HL-60/S4 treated with retinoic acid at 250 ng/mL for 4 days and 3 days (cell line): ENCODE measurements at regions not wholly inside any gene's neighbourhood (a gene's known extent, or its start where the extent isn't known, plus 50 kb on each side); places are given as distances from the start of the nearest gene placed in this dataset.
"Not testable (repeated sequence)": the region's sequence is repeated elsewhere in the genome, so short reads cannot be mapped to it uniquely, and the experiment has no call there.

Experiments
- in situ Hi-C: fragments of 300-500 bp; cut with MboI; formaldehyde crosslinking; loops from 2 replicates; pipeline ENCODE4 v1.7.0; 2022; ENCODE audit warnings: low sequenced_read_pairs

DNA sequence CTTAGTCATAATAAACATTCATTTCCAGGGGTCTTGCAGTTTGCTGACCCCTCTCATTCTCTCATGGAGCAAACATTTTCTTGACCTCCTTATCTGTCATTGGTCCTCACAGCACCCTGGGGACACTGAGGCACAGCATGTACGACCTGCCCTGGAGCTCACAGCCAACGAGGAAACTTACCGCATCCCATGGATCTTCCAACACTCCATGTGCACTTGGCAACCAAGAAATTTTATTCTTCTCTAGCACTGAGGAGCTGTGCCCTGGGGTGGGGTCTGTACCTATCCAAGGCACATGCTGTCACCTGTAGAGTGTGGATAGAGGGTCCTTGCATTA, 69.4 kb upstream of the IGLL5 start:
- in situ Hi-C loops: no loop called here

DNA sequence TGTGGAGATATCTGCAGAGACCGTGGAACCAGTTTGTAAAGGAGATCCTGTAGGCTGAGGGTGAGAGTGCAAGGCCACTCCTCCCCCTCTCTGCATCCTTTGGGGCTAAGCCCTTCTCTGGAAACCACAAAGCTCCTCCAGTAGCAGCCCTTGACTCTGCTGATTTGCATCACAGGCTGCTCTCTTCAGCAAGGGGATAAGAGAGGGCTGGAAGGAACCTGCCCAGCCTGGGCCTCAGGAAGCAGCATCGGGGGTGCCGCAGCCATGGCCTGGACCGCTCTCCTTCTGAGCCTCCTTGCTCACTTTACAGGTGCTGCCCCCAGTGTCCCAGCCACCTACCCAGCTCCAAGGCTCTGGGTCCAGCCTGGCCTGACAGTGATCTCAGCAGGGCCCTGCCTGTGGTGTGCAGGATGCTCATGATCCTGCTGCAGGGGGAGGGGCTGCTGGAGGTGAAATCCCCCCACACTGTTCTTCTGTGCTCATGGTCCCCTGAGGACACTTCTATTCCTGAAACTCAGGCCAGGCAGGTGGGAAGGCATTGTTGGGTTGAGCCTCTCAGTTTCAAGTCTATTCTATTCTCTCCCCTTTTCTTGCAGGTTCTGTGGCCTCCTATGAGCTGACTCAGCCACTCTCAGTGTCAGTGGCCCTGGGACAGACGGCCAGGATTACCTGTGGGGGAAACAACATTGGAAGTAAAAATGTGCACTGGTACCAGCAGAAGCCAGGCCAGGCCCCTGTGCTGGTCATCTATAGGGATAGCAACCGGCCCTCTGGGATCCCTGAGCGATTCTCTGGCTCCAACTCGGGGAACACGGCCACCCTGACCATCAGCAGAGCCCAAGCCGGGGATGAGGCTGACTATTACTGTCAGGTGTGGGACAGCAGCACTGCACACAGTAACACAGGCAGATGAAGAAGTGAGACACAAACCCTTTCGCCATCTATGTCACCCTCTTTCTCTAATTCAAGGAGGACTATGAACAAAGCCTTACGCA, 68.5 kb upstream of the IGLL5 start:
- in situ Hi-C loops: no loop called here

DNA sequence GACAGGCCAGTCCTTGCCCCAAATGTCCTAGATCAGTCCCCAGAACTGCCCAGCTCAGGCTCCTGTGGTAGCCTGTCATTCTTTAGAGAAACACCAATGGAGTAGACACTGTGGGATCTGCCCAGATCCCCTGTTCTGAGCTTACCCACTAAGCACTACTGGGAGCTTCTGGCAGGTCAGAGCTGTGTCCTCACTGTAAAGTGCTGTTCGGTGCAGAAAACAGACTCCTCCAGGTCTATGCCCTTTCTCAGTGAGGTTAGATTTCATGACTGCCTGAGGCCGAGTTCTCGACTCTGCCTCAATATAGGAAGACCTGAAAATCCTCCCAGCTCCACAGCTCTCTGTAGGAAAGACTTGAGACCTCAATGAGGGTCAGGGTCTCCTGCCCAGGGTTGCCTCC, 67.5 kb upstream of the IGLL5 start:
- in situ Hi-C loops: no loop called here

DNA sequence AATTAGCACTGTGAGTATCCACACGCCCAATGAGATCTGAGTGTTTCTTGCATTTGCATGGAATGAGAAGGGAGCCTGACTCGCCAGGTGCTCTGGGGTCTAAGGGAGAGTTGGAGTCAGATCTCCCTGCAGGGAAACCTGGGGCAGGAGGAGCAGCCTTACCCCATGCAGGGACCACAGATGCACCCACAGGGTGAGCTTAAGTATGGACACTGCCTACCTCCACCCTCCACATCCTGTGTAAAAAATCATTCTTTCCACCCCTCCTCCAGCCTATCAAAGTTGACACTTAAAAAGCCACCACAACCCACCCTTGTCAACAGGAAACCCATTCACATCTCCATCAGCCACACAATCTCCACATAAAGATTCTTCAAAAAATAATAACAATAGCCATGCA, 67.0 kb upstream of the IGLL5 start:
- in situ Hi-C loops: no loop called here

DNA sequence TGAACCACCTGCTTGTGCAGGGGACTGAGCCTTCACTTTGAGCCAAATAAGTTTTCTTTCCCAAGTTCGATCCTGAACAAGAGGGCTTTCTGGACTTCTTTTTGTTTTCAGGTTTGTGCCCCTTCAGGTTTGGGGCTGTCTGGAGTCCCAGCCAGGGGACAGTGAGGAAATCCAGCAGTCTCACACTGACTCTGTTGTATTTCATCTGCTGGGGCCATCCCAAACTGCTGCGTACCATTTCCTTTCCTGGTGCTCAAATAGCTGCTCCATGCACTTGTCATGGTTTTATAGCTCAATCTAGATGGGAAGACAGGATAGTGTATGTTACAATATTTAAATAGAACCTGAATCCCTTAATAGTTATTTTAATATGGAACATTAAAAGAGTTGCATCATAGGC, 66.3 kb upstream of the IGLL5 start:
- in situ Hi-C loops: no loop called here

DNA sequence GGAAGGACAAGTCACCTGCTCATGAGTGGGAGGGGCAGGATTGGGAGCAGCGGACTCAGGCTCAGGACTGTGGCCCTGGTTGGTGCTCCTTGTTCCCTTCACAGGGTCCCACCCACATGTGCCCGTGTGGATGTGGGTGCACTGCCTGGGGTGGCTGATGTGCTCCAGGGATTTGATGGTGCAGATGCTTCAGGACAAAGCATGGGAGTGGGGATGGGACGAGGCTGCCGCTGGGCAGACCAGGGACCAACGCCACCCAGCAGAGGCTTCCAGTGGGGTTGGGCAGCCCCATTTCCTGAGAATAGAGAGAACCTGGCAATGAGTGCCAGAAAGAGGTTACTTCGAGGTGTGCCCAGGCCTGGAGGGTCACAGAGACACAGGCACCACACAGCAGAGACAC, 65.5 kb upstream of the IGLL5 start:
- in situ Hi-C loops: no loop called here

DNA sequence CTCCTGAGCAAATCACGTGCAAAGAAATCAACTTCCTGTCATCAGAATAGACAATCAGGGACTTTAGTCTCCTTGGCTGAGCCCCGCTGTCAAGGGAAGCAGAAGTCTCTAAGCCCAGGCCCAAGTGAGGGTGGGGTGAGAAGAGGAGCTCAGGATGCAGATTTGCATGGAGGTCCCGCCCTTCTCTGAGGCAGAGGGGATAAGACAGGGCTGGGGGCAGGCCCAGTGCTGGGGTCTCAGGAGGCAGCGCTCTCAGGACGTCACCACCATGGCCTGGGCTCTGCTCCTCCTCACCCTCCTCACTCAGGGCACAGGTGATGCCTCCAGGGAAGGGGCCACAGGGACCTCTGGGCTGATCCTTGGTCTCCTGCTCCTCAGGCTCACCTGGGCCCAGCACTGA, 65.1 kb upstream of the IGLL5 start:
- in situ Hi-C loops: not testable (repeated sequence)

DNA sequence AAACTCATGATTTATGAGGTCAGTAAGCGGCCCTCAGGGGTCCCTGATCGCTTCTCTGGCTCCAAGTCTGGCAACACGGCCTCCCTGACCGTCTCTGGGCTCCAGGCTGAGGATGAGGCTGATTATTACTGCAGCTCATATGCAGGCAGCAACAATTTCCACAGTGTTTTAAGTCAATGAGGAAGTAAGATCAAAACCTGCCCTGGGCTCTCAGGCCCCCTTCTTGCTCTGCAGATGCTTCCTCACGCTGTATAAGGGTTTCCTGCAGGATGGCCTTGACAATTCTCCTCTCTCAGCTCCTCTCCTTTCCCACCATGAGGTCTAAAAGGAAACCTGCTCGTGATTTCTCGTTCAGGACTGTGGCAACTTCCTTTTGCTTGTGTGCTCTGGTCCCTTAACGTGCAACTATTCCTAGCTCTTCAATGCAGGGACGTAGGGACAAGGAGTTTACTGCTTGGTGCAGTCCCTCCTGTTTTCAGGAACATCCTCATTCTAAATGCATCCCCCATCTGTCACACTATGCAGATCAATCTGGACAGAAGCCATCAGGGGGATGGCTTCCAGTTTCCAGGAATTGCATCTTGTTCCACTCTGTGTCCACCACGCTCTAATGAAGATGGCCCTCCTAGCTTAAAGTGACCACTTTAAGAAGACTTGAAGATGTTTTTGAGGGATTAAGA, 64.3 kb upstream of the IGLL5 start:
- in situ Hi-C loops: no loop called here

DNA sequence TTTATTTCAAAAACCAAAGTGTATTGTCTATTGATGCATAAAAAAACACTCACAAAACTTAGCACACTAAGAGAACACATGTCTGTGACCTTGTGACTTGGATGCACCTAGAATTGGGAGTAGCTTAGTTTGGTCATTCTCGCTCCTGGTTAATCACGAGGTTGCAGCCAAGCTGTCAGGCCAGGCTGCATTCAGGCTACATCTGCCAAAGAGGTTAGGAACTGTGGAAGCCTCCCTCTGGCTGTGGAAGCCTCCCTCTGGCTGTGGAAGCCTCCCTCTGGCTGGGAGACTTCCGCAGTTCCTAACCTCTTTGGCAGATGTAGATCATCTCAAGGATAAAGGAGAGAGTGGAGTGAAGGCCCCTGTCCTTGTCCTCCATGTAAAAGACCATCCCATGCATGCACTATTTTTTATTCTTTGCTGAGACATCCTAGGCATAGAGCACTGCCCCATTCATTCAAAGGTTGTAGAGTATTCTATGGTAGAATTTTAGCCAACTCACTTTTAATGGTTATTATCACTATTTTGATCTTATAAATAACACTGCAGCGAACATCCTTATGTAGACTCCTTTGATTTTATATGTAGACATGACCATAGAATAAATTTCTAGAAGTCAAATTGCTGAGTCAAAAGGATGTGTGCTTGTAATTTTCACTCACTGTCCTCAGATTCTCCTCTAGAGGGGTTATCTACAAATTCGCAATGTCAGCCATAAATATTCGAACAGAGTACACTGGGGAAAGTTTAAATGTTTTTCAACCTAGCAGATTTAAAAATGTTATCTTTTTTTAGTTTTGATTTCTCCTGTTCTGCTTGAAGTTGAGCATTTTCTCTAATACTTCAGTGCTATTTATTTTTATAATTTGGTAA, 63.0 kb upstream of the IGLL5 start:
- in situ Hi-C loops: no loop called here

DNA sequence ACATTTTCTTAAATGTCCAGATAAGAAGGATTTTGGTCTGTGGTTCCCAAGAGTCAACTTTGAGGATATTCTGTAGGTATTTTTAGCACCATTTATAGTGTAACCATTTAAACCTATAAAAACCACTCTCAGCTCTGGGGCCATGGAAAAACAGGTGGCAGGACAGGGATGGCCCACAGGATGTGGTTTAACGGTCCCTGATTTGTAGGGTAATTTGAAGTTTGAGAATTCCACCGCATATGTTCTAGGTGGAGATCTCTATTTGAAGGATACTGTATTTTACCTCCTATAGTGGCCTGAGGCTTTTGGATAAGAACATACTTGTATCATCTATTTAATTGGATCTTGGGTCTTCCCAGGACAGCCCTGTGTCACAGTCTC, 62.4 kb upstream of the IGLL5 start:
- in situ Hi-C loops: no loop called here

DNA sequence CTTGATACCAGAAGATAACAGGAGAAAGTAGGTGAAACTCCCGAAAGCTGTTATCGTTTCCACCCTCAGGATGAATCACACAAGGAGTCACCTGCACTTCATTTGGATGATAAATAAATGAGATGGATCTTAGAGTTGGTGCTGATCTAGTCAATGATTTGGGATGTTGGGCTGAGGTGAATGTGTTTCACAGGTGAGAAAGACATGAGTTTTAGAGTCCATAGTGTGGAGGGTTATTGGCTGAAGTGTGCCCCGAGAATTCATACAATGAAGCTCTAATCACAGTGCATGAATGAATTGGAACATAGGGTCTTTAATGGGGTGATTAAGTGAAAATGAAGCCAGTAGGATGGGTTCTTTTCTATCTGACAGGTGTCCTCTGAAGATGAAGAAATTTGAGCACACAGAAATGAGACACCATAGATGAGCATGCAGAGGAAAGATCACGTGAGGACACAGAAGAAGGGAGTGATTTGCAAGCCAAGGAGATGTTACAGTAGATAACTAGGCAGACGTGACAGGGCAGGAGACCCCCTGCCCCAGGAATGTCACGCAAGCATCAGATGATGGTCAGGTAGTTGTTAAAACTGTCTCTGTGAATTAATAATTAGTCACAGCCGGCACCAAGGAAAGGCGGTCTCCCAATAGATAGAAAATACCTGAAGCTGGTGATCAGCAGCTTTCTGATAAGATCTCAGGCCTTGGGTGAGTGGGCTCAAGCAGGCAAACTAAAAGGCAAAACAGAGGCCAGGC, 60.3 kb upstream of the IGLL5 start:
- in situ Hi-C loops: no loop called here

DNA sequence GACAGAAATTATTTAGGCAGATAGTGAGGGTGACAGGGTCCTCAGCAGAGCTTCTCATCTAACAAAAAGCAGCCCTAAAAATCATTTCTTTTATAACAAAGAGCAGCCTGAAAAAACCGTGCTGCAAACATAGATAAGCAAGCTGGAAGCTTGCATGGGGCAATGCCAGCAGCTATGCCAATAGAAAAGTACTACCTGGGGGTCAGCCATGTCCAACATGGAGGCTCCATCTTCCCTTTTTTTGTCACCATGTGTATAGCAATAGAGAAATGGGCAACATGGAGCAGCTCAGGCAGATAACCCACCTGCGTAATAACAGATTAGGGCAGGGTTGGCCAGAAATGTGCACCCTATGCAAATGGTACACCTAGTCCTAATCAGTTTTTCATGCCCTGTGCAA, 57.4 kb upstream of the IGLL5 start:
- in situ Hi-C loops: no loop called here

DNA sequence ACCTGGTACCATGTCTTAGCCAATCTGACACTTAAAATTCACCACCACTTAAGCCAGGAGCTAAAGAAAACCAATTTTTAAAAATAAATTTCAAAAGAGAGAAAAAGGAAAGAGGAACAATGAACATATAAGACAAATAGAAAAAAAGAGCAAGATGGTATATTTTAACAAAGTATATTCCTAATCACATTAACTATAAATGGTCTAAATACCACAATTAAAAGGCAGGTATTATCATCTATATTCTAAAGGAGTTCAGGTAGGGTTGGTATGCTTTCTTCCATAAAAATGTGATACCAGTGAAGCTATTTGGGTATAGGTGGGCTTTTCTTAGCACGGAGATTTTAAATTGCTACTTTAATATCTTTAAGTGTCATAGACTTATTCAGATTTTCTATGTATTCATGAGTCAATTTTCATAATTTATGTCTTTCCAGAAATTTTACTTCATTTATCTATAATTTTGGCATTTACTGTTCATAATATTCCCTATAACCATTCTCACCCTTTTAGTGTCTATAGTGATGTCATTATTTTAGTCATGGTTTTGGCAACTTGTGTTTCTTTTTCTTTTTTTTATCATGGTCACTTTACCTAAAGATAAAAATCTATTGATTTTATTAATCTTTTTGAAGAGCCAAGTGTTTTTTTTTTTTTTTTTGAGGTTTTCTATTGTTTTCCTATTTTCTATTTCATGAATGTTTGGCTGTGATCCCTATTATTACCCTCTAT, 56.5 kb upstream of the IGLL5 start:
- in situ Hi-C loops: no loop called here

DNA sequence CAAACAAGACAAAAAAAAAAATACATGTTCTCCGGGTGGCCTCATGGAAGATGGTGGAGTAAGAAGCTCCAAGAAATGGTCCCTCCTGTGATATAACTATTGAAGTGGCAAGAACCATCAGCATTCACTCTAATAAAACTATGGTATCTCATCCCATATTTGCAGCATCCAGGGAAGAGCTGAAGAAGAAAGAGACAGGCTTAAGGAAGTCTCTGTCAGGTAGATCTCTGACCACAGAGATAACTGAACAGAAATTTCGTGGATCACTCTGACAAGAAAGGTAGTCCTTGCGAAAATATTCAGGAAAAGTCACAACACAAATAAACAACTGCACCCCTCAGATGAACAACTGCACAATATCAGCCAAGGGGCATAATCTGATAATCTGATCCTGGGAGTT, 54.6 kb upstream of the IGLL5 start:
- in situ Hi-C loops: no loop called here

DNA sequence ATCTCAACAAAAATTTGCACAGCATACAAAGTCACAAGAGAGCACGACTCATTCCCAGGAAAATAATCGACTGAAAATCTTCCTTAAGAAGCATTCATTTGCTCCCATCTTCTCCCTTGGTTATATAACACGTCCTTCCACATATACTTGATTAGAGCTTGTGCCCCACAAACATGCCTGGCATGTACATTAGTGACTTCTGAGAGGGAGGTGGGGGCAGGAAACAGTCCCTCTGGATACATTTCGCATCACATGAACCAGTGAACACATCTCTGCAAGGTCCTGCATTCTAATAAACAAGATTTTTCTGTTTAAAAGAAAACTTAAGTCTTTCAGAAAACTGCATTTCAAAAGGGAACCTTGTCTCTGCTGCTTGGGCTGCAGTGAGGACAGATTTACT, 54.1 kb upstream of the IGLL5 start:
- in situ Hi-C loops: no loop called here

DNA sequence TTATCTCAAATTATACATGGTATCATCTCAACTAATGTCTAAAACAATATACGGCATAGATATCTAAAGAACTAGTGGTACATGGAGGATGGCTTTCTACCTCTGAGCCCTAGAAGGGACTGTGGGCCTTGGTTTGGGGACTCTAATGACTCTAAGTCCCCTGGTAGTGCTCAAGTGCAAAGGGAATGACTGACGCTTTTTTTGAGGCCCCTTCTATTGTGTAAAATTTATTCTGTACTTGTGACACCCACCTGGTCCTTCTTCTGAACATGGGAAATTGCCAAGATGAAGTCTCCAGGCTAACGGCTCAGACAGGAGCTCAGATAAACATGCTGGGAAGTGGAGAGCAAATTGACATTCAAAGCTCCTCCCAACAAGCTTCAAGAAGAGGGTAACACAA, 53.4 kb upstream of the IGLL5 start:
- in situ Hi-C loops: no loop called here

DNA sequence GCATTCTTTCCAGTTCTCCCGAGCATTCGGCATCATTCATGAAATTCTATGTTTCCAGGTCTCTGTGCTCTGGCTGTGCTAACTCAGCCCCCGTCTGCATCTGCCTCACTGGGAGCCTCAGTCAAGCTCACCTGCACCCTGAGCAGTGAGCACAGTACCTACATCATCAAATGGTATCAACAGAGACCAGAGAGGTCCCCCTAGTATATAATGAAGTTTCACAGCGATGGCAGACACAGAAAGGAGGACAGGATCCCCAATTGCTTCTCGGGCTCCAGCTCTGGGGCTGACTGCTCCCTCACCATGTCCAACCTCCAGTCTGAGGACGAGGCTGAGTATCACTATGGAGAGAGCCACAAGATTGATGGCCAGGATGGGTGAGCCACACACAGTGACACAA, 52.8 kb upstream of the IGLL5 start:
- in situ Hi-C loops: no loop called here

DNA sequence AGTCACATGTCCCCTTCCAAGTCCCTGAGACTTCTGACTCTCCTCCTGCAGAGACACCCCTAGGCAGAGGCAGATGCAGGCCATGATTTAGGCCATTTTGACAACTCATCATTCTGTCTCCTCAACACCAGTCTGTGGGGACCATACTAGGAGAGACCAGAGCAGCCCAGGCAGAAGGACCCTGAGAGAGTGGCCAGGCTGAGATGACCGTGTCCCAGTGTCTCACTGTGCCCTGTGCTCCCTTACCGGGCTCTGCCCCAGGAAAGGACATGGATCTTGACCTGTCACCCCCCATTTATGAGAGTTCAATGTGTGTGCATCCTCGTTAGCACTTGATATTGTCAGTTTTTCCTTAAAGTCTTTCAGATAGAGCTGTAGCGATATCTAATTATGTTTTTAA, 52.4 kb upstream of the IGLL5 start:
- in situ Hi-C loops: no loop called here

DNA sequence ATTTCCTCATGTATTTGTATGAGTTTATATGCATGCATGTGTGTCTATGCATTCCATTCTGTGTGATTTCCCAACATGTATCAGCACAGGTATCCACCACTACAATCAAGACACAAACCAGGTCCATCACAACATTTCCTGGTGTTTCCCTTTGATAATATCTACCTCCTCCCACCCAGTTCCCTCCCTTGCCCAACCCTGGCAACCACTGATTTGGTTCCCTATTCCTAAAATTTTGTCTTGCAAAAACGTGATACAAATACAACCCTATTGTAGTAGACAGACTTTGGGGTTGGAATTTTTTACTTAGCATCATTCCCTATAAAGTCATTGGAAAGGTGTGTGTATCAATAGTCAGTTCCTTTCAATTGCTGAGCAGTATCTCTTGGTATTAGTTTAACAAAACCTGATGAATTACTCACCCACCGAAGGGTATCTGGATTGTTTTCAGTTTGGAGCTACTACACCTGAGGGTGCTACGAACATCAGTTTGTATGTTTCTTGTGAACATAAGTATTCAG, 51.8 kb upstream of the IGLL5 start:
- in situ Hi-C loops: no loop called here

DNA sequence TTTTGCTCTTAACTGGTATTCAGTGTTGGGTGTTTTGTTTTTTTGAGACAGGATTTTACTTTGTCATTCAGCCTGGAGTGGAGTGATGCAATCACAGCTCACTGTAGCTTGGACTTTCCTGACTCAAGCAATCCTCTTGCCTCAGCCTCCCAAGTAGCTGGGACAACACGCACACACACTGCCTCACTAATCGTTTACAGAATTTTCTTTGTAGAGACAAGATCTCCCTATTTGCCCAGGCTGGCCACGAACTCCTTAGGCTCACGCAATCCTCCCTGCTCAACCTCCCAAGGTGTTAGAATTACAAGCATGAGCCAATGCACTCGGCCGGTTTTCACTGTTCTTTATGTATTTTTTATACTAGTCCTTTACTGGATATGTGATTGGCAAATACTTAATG, 51.0 kb upstream of the IGLL5 start:
- in situ Hi-C loops: no loop called here
